Natural killer cell (primary cell): ENCODE measurements at regions not wholly inside any gene's neighbourhood (a gene's known extent, or its start where the extent isn't known, plus 50 kb on each side); places are given as distances from the start of the nearest gene placed in this dataset.
A peak's percentile ranks its signal among the peaks of the same experiment; 100 is the strongest.

Source experiments
- ATAC-seq, 3 donors: fragments of 150-1000 bp in 2 of 3; fragments of 200-7000 bp in 1 of 3; cut with Tn5 transposase; 1 replicate in 1 of 3; 2 replicates in 2 of 3; pipeline ENCODE4 v1.10.0; 2021; ENCODE audit warnings: mild to moderate bottlenecking in 2 of 3, moderate library complexity in 2 of 3
- DNase-seq, 2 donors: peaks; one replicate each; pipeline versions ENCODE4 v3.0.0 to v3.0.0-alpha.2; 2013 to 2021; ENCODE audit warnings: mixed read lengths in 1 of 2
- H3K27ac ChIP-seq: one replicate; pipeline ENCODE4 v1.5.1; 2013; ENCODE audit warnings: mild to moderate bottlenecking, low read length
- H3K27me3 ChIP-seq: one replicate; pipeline ENCODE4 v1.6.1; 2013; ENCODE audit warnings: low read length; ENCODE audit not compliant: control insufficient read depth, insufficient read depth
- H3K36me3 ChIP-seq: one replicate; pipeline ENCODE4 v1.6.1; 2013; ENCODE audit warnings: low read length; ENCODE audit not compliant: control insufficient read depth, insufficient read depth
- H3K4me1 ChIP-seq: one replicate; pipeline ENCODE4 v1.6.1; 2013; ENCODE audit warnings: low read length; ENCODE audit not compliant: control insufficient read depth, insufficient read depth
- H3K4me3 ChIP-seq: one replicate; pipeline ENCODE4 v1.5.1; 2013; ENCODE audit warnings: low read length
- H3K9me3 ChIP-seq: one replicate; pipeline ENCODE4 v1.6.1; 2013; ENCODE audit warnings: low read length; ENCODE audit not compliant: control insufficient read depth, insufficient read depth
- H3K27ac Mint-ChIP-seq, 2 donors: one replicate each; pipeline ENCODE4 v1.8.0; 2022; ENCODE audit warnings: mild to moderate bottlenecking in 2 of 2, mixed read lengths in 2 of 2, moderate library complexity in 1 of 2
- H3K27me3 Mint-ChIP-seq, 2 donors: one replicate each; pipeline ENCODE4 v1.8.0; 2022; ENCODE audit warnings: low read depth in 2 of 2, mixed read lengths in 2 of 2
- H3K36me3 Mint-ChIP-seq: one replicate; pipeline ENCODE4 v1.8.0; 2022; ENCODE audit warnings: mixed read lengths
- H3K4me1 Mint-ChIP-seq, 2 donors: one replicate each; pipeline ENCODE4 v1.8.0; 2022; ENCODE audit warnings: mixed read lengths in 2 of 2
- H3K4me3 Mint-ChIP-seq: one replicate; pipeline ENCODE4 v1.8.0; 2022; ENCODE audit warnings: mild to moderate bottlenecking, moderate library complexity, mixed read lengths
- H3K9me3 Mint-ChIP-seq, 2 donors: one replicate each; pipeline ENCODE4 v1.8.0; 2022; ENCODE audit warnings: mixed read lengths in 2 of 2
- WGBS: methylation state at CpG from one replicate; pipeline ENCODE4 v1.1.7; 2013; ENCODE audit warnings: missing lambda C conversion rate; ENCODE audit not compliant: insufficient coverage; 5-methylcytosine and 5-hydroxymethylcytosine counted together
- intact Hi-C: fragments of 100-400 bp; cut with micrococcal nuclease; formaldehyde crosslinking; loops from one replicate; pipeline ENCODE4 v1.14.2; 2022
- TF ChIP-seq, protein P1 (sequence below): fragments of 200-600 bp; IDR thresholded peaks from one replicate; pipeline ENCODE4 v1.8.0; 2022; ENCODE audit warnings: antibody characterized with exemption

DNA sequence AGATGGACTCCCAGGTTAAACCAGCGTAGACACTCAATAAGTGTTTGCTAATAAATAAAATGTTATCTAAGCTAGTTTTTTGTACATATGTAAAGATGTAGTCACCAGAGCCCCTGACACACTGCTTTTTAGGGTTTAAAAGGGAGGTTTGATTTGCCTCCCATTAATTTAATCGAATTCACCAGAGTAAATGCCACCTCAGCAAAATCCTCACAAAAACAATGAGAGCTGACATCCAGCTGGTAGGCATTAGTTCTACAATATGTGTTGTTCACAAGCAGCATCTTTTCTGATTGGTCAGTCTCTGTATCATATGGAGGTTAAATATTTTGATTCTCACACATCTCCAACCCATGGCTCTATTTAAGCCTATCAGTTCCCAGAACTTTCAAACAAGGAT lies 382.6 kb downstream of the CENPC start:
- H3K4me3 ChIP-seq, result no peak overlapping the region
- Mint-ChIP-seq H3K27me3 (no peaks in the 10 kb centered on the region), H3K4me3 (no peak overlapping the region), H3K4me1 (no peaks in the 10 kb centered on the region), H3K27ac (no peak overlapping the region), H3K9me3 (peaks cover 7 to 11% of the 10 kb centered on the region in 2 donors), H3K36me3 (no peaks in the 10 kb centered on the region)
- H3K36me3 ChIP-seq, result no peaks in the 10 kb centered on the region
- intact Hi-C loops, result no loop called here
- H3K9me3 ChIP-seq, result no peaks in the 10 kb centered on the region
- H3K4me1 ChIP-seq, result no peaks in the 10 kb centered on the region
- ATAC-seq (no peak), DNase-seq (no peak)
- no peak overlapping the region for H3K27ac ChIP-seq
- TF ChIP-seq, protein P1, sequence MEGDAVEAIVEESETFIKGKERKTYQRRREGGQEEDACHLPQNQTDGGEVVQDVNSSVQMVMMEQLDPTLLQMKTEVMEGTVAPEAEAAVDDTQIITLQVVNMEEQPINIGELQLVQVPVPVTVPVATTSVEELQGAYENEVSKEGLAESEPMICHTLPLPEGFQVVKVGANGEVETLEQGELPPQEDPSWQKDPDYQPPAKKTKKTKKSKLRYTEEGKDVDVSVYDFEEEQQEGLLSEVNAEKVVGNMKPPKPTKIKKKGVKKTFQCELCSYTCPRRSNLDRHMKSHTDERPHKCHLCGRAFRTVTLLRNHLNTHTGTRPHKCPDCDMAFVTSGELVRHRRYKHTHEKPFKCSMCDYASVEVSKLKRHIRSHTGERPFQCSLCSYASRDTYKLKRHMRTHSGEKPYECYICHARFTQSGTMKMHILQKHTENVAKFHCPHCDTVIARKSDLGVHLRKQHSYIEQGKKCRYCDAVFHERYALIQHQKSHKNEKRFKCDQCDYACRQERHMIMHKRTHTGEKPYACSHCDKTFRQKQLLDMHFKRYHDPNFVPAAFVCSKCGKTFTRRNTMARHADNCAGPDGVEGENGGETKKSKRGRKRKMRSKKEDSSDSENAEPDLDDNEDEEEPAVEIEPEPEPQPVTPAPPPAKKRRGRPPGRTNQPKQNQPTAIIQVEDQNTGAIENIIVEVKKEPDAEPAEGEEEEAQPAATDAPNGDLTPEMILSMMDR, result no peak
- H3K27me3 ChIP-seq, result no peaks in the 10 kb centered on the region
- 88% methylated on average over 2 of the region's 2 CpGs for WGBS

DNA sequence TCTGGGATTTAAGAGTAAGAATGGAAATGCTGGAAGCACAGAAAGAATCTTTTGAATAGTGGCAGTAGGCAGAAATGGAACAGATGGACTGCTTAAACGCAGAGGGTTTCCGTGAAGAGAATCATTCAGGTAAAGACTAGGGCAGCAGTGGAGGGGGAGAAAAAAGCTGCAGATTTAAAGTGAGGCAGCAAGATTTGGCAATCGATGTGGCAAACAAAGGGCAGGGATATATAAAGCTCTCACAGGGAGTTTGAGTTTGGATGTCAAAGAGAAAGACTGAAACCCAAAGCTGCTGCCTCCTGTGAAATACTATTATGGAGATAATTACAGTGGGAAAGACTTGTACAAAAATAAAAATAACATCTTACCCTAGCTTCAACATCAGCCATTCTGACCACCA lies 384.0 kb downstream of the CENPC start:
- Mint-ChIP-seq H3K36me3 (no peaks in the 10 kb centered on the region), H3K27ac (no peak overlapping the region), H3K4me3 (no peak overlapping the region), H3K4me1 (no peaks in the 10 kb centered on the region), H3K27me3 (no peaks in the 10 kb centered on the region), H3K9me3 (peaks cover 7 to 11% of the 10 kb centered on the region in 2 donors)
- Histone ChIP-seq H3K9me3 (no peaks in the 10 kb centered on the region), H3K4me1 (no peaks in the 10 kb centered on the region), H3K36me3 (no peaks in the 10 kb centered on the region), H3K27me3 (no peaks in the 10 kb centered on the region), H3K27ac (no peak overlapping the region), H3K4me3 (no peak overlapping the region)
- DNase-seq, result no peak
- TF ChIP-seq, protein P1, result no peak
- WGBS, result 91% methylated on average over 3 of the region's 3 CpGs
- intact Hi-C loops, result no loop called here
- no peak for ATAC-seq

DNA sequence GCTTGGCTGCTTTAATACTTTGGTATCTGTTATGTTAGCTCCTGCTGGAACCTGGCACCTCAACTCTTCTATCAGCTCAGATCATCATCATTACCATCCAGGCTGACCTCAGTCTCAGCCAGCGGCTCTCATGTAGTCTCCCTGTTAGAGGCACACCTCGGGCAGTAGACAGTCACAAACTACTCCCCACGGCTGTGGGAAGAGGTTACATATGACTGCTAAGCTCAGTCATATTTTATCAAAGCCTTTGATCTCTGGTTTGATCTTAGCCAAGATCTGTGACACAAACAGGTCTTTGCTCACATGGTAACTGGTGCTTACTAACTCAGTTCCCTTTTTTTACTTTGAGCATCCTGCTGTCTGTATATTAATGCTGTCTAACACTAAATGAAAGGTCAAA lies 384.9 kb downstream of the CENPC start:
- Histone ChIP-seq H3K4me1 (no peaks in the 10 kb centered on the region), H3K9me3 (no peaks in the 10 kb centered on the region), H3K36me3 (no peaks in the 10 kb centered on the region), H3K27ac (no peak overlapping the region), H3K4me3 (no peak overlapping the region), H3K27me3 (no peaks in the 10 kb centered on the region)
- Mint-ChIP-seq H3K27me3 (no peaks in the 10 kb centered on the region), H3K36me3 (no peaks in the 10 kb centered on the region), H3K27ac (no peak overlapping the region), H3K9me3 (peaks cover 11 to 13% of the 10 kb centered on the region in 2 donors), H3K4me3 (no peak overlapping the region), H3K4me1 (no peaks in the 10 kb centered on the region)
- 24% methylated on average over 3 of the region's 3 CpGs for WGBS
- DNase-seq, result no peak
- peak in 1 of 3 donors; percentile 85 for ATAC-seq
- intact Hi-C loops, result no loop called here
- TF ChIP-seq, protein P1, result no peak

DNA sequence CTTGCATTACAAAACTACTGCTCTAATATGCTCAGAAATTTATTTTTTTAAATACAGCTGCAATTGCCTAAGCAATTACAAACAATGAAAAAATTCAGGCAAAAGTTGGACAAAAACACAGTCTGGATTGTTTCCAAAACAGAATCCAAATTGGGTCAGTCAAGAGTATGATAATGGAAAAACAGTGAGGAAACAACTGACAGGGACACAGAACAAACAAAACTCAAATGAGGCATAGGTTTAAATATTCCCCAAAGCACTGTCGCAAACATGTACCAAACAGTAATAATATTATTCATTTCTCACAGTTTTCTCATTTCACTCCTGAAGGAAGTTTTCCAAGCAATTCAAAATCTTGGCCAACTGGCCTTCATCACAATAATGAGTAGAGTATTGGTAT lies 386.6 kb downstream of the CENPC start:
- ATAC-seq (no peak), DNase-seq (no peak)
- H3K4me3 ChIP-seq, result no peak overlapping the region
- Mint-ChIP-seq H3K27ac (no peak overlapping the region), H3K27me3 (no peaks in the 10 kb centered on the region), H3K36me3 (no peaks in the 10 kb centered on the region), H3K4me1 (no peaks in the 10 kb centered on the region), H3K9me3 (peaks cover 9 to 11% of the 10 kb centered on the region in 2 donors), H3K4me3 (no peak overlapping the region)
- no peaks in the 10 kb centered on the region for H3K9me3 ChIP-seq
- intact Hi-C loops, result no loop called here
- TF ChIP-seq, protein P1, result no peak
- H3K27ac ChIP-seq, result no peak overlapping the region
- no peaks in the 10 kb centered on the region for H3K4me1 ChIP-seq
- no peaks in the 10 kb centered on the region for H3K36me3 ChIP-seq
- no peaks in the 10 kb centered on the region for H3K27me3 ChIP-seq
- WGBS, result 100% methylated on average over 1 of the region's 1 CpG
